ENCODE measurements at regions not wholly inside any gene's neighbourhood (a gene's known extent, or its start where the extent isn't known, plus 50 kb on each side); places are given as distances from the start of the nearest gene placed in this dataset.

DNA sequence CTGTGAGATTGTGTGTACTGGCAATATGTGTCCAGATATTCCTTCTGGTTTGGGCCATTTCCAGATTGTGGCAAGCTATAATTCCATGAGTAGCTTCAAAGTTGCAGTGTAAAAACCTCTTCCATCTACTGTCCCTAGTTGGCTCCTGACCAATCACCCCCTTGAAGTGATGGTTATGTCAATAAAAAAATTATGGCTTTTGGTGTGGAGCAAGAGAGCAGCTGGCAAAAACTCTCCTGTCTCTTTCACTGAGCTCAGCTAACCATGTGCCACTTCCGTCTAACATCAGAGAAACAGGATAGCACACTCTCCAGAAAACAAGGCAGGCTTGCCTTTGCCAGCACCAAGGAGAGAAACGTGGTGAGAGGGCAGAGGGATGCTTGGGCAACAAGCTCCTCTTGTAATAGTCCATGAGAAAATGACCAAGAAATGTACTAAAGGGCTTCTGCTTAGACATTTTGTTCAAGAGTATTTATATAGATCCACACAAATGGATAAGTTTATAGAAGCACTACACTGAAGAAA lies 914.4 kb upstream of the SEMA6A start:
- no peak overlapping the region for H3K4me3 ChIP-seq (replicated peaks; ENCODE audit: low read depth, low read length)
- DNase-seq (ENCODE audit: low read depth): no peak

DNA sequence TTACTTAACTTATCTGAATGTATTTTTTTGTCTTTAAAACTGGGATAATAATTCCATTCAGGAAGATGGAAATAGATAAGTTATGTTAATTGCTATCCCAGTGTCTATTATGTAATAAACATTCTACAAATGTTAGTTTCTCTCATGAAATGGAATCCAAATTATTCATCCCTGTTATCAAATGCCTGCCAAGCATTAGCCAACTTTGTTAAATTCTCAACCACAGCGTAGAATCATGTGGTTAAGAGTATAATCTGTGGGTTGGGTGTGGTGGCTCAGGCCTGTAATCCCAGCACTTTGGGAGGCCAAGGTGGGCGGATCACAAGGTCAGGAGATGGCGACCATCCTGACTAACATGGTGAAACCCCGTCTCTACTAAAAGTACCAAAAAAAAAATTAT lies 912.9 kb upstream of the SEMA6A start:
- no peak overlapping the region for H3K4me3 ChIP-seq (replicated peaks; ENCODE audit: low read depth, low read length)
- DNase-seq (ENCODE audit: low read depth): no peak
- TF ChIP-seq, protein P1, sequence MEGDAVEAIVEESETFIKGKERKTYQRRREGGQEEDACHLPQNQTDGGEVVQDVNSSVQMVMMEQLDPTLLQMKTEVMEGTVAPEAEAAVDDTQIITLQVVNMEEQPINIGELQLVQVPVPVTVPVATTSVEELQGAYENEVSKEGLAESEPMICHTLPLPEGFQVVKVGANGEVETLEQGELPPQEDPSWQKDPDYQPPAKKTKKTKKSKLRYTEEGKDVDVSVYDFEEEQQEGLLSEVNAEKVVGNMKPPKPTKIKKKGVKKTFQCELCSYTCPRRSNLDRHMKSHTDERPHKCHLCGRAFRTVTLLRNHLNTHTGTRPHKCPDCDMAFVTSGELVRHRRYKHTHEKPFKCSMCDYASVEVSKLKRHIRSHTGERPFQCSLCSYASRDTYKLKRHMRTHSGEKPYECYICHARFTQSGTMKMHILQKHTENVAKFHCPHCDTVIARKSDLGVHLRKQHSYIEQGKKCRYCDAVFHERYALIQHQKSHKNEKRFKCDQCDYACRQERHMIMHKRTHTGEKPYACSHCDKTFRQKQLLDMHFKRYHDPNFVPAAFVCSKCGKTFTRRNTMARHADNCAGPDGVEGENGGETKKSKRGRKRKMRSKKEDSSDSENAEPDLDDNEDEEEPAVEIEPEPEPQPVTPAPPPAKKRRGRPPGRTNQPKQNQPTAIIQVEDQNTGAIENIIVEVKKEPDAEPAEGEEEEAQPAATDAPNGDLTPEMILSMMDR (IDR thresholded peaks at IDR 0.05; ENCODE audit: low read length, missing control alignments): no peak

More for the DNA sequence above, 914.4 kb upstream of the SEMA6A start:
- TF ChIP-seq, protein P1 (IDR thresholded peaks at IDR 0.05; ENCODE audit: low read length, missing control alignments): no peak

GRCh38 chr5:117486879-117487391 lies 912.3 kb upstream of the SEMA6A start:
- TF ChIP-seq, protein P1 (IDR thresholded peaks at IDR 0.05; ENCODE audit: low read length, missing control alignments): no peak
- no peak for DNase-seq (ENCODE audit: low read depth)
- no peak overlapping the region for H3K4me3 ChIP-seq (replicated peaks; ENCODE audit: low read depth, low read length)

DNA sequence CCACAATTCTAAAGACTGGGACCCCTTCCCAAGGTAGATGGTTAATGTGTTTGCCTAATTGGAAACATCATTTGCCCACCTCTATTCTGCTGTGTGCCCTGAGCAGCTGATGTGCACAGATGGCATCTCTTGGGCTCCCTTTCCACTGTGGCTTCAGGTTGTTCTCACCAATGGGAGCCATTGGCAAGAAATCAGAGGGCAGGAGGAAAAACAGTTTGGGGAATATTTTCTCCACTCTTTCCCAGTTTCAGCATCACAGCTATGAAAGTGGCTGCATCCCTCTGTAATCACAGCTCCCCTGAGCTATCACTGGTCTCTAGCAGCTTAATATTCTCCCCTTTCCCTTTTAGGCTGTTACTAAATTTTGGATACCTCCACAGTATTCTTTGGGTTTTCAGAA lies 911.6 kb upstream of the SEMA6A start:
- TF ChIP-seq, protein P1 (IDR thresholded peaks at IDR 0.05; ENCODE audit: low read length, missing control alignments): no peak
- DNase-seq (ENCODE audit: low read depth): no peak
- H3K4me3 ChIP-seq (replicated peaks; ENCODE audit: low read depth, low read length): no peak overlapping the region

DNA sequence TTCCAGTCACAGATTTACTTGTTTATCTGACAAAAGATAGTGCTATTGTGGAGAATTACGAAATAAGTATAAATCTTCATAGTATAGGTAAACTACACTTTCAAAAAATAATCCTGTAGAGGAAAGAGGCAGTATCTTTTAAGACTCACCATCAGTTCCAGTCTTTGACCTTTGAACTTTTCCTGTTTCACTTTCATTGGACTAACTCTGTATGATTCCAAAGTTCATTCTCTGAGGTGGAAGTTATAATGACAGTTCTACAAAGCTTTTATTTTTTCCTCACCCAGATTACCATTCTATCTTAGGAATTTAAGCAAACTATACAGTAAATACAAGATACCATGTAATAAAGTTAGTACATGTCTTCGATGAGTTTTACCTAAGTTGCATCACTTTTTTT lies 901.3 kb upstream of the SEMA6A start:
- TF ChIP-seq, protein P1 (IDR thresholded peaks at IDR 0.05; ENCODE audit: low read length, missing control alignments): no peak
- no peak overlapping the region for H3K4me3 ChIP-seq (replicated peaks; ENCODE audit: low read depth, low read length)
- DNase-seq (ENCODE audit: low read depth): no peak

DNA sequence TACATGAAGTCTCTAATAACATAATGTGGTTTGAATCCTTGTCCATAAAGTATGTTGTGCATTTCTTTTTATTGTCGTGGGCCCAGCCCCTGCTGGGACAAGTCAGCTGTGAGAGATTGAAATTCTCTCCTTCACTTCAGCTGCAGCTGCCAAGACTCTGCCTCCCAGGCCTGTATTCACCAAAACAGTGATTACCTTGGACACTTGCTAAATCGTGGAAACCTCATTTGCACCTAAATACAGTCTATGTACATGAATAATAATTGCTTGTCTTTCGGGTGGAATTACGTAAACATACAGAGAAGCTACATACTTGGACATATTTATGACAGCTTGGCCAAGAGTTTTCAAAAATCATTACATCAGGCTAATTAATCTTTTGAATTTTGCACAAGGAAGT lies 898.5 kb upstream of the SEMA6A start:
- H3K4me3 ChIP-seq (replicated peaks; ENCODE audit: low read depth, low read length): no peak overlapping the region
- DNase-seq (ENCODE audit: low read depth): no peak
- TF ChIP-seq, protein P1 (IDR thresholded peaks at IDR 0.05; ENCODE audit: low read length, missing control alignments): no peak
